HCT116 (cell line): ENCODE measurements at regions not wholly inside any gene's neighbourhood (a gene's known extent, or its start where the extent isn't known, plus 50 kb on each side); places are given as distances from the start of the nearest gene placed in this dataset.

Experiments used
- ATAC-seq: fragments of 200-7000 bp; cut with Tn5 transposase; 2 replicates; pipeline ENCODE4 v1.9.1; 2020; ENCODE audit warnings: mild to moderate bottlenecking, moderate library complexity
- BruUV-seq: library from RNA; stranded (reverse); fragments of 400-500 nt; replicated peaks from 2 replicates; lab custom pipeline; 2021; lab: Mats Ljungman, UMichigan
- CTCF ChIA-PET: fragments of 300-600 bp; sonication (Branson Sonifier 250); formaldehyde crosslinking; loops from one replicate; lab custom pipeline; 2021; ENCODE audit warnings: antibody characterized with exemption; lab: Charles Lee
- POLR2A ChIA-PET: fragments of 300-600, 350-600 bp; sonication (Branson Sonifier 250); formaldehyde crosslinking; loops from one replicate; lab custom pipeline; 2021; ENCODE audit warnings: antibody characterized with exemption; lab: Charles Lee
- RAD21 ChIA-PET, 2 experiments: fragments of 300-600 bp; sonication (Branson Sonifier 250); formaldehyde crosslinking; loops; one replicate each; lab custom pipeline; 2023; ENCODE audit warnings: low total read pairs in 2 of 2; ENCODE audit not compliant: uncharacterized antibody in 2 of 2, unreplicated experiment in 2 of 2, low non-redundant PET in 1 of 2; lab: Charles Lee
- DNase-seq: peaks from one replicate; pipeline ENCODE4 v3.0.0-alpha.2; 2010; ENCODE audit warnings: low read depth, low spot score
- H2AFZ ChIP-seq: fragments of 200-600 bp; shearing (Covaris generic), sonication (generic); 2 replicates; pipeline ENCODE4 v1.6.1; 2017; ENCODE audit warnings: low read depth, mixed run types, mixed read lengths, antibody characterized with exemption, low read length; ENCODE audit not compliant: poor library complexity, severe bottlenecking
- H3K27ac ChIP-seq: 2 replicates; pipeline ENCODE4 v1.5.1; 2012; ENCODE audit warnings: low read depth, low read length
- H3K27me3 ChIP-seq: fragments of 200-600 bp; sonication (generic); 2 replicates; pipeline ENCODE4 v1.6.1; 2016; ENCODE audit warnings: mixed run types, low read length, mixed read lengths; ENCODE audit not compliant: insufficient read depth
- H3K36me3 ChIP-seq, 2 experiments: fragments of 200-500 bp in 1 of 2; fragments of 200-600 bp in 1 of 2; sonication (Bioruptor generic) in 1 of 2; sonication (generic) in 1 of 2; 2 replicates each; pipeline versions ENCODE4 v1.5.1 to v1.6.1; 2014 to 2016; ENCODE audit warnings: low read length in 2 of 2, inconsistent platforms in 1 of 2, mixed read lengths in 1 of 2, mixed run types in 1 of 2; ENCODE audit not compliant: insufficient read depth in 2 of 2, control insufficient read depth in 1 of 2
- H3K4me1 ChIP-seq, 2 experiments: fragments of 200-600 bp in 1 of 2; sonication (generic) in 1 of 2; 2 replicates each; pipeline versions ENCODE4 v1.5.1 to v1.6.1; 2012 to 2017; ENCODE audit warnings: low read length in 2 of 2, inconsistent platforms in 1 of 2, mild to moderate bottlenecking in 1 of 2, mixed read lengths in 1 of 2, mixed run types in 1 of 2, moderate library complexity in 1 of 2; ENCODE audit not compliant: insufficient read depth in 2 of 2, control insufficient read depth in 1 of 2
- H3K4me2 ChIP-seq: fragments of 200-600 bp; sonication (generic); 2 replicates; pipeline ENCODE4 v1.6.1; 2017; ENCODE audit warnings: mixed run types, low read length, mixed read lengths
- H3K4me3 ChIP-seq, 2 experiments: fragments of 200-600 bp in 1 of 2; sonication (generic) in 1 of 2; replicated peaks in 1 of 2; 2 replicates each; pipeline ENCODE4 v1.5.1; 2011 to 2016; ENCODE audit warnings: low read length in 2 of 2, control low read depth in 1 of 2, low read depth in 1 of 2, mild to moderate bottlenecking in 1 of 2, mixed read lengths in 1 of 2, mixed run types in 1 of 2
- H3K79me2 ChIP-seq: fragments of 200-600 bp; sonication (generic); 2 replicates; pipeline ENCODE4 v1.6.1; 2017; ENCODE audit warnings: mild to moderate bottlenecking, mixed run types, low read length, moderate library complexity, mixed read lengths; ENCODE audit not compliant: insufficient read depth
- H3K9ac ChIP-seq: fragments of 200-600 bp; sonication (generic); 2 replicates; pipeline ENCODE4 v1.6.1; 2016; ENCODE audit warnings: low read length, mixed read lengths
- H3K9me2 ChIP-seq: fragments of 200-600 bp; sonication (generic), shearing (Covaris generic); 2 replicates; pipeline ENCODE4 v1.6.1; 2017; ENCODE audit warnings: mixed run types, mild to moderate bottlenecking, moderate library complexity; ENCODE audit not compliant: insufficient read depth
- H3K9me3 ChIP-seq, 2 experiments: fragments of 200-500 bp in 1 of 2; fragments of 200-600 bp in 1 of 2; sonication (Bioruptor generic) in 1 of 2; sonication (generic) in 1 of 2; 2 replicates each; pipeline ENCODE4 v1.6.1; 2014 to 2017; ENCODE audit warnings: low read length in 2 of 2, mixed read lengths in 2 of 2, inconsistent platforms in 1 of 2, low read depth in 1 of 2, mild to moderate bottlenecking in 1 of 2, mixed run types in 1 of 2, moderate library complexity in 1 of 2; ENCODE audit not compliant: control insufficient read depth in 1 of 2, insufficient read depth in 1 of 2
- H4K20me1 ChIP-seq: fragments of 200-600 bp; sonication (generic), shearing (Covaris generic); 2 replicates; pipeline ENCODE4 v1.6.1; 2017; ENCODE audit warnings: mixed run types, mild to moderate bottlenecking, moderate library complexity; ENCODE audit not compliant: insufficient read depth
- CBX3 ChIP-seq: IDR thresholded peaks from 2 replicates; pipeline ENCODE4 v1.6.1; 2012; ENCODE audit warnings: low read depth
- CEBPB ChIP-seq: IDR thresholded peaks from 2 replicates; pipeline ENCODE4 v1.6.1; 2012; ENCODE audit warnings: low read depth
- CTCF ChIP-seq, 3 experiments: fragments of 200-600 bp in 1 of 3; sonication (generic) in 1 of 3; IDR thresholded peaks in 2 of 3; conservative IDR thresholded peaks in 1 of 3; 2 replicates each; pipeline ENCODE4 v1.5.1; 2012 to 2017; ENCODE audit warnings: low read depth in 2 of 3, low read length in 2 of 3, antibody characterized with exemption in 1 of 3, borderline replicate concordance in 1 of 3, control low read depth in 1 of 3, mild to moderate bottlenecking in 1 of 3, mixed read lengths in 1 of 3, mixed run types in 1 of 3, moderate library complexity in 1 of 3; ENCODE audit not compliant: insufficient read depth in 1 of 3
- ELF1 ChIP-seq: IDR thresholded peaks from 2 replicates; pipeline ENCODE4 v1.6.1; 2012; ENCODE audit warnings: low read depth, borderline replicate concordance
- FOSL1 ChIP-seq: IDR thresholded peaks from 2 replicates; pipeline ENCODE4 v1.6.1; 2012; ENCODE audit warnings: low read depth
- JUND ChIP-seq: IDR thresholded peaks from 2 replicates; pipeline ENCODE4 v1.6.1; 2012
- POLR2AphosphoS5 ChIP-seq: IDR thresholded peaks from 2 replicates; pipeline ENCODE4 v1.6.1; 2011; ENCODE audit warnings: mild to moderate bottlenecking, low read depth, low read length, moderate library complexity
- REST ChIP-seq: IDR thresholded peaks from 2 replicates; pipeline ENCODE4 v1.6.1; 2012; ENCODE audit warnings: low read depth
- TCF7L2 ChIP-seq: IDR thresholded peaks from 2 replicates; pipeline ENCODE4 v1.7.0; 2011; ENCODE audit warnings: borderline replicate concordance, inconsistent platforms; ENCODE audit not compliant: insufficient read depth, insufficient read length; ENCODE audit errors: extremely low read depth
- YY1 ChIP-seq: IDR thresholded peaks from 2 replicates; pipeline ENCODE4 v1.6.1; 2011; ENCODE audit warnings: low read length, low read depth, moderate library complexity, mild to moderate bottlenecking; ENCODE audit not compliant: insufficient replicate concordance; ENCODE audit errors: extremely low read depth
- ZBTB33 ChIP-seq: IDR thresholded peaks from 2 replicates; pipeline ENCODE4 v1.6.1; 2011; ENCODE audit warnings: mild to moderate bottlenecking, low read length, moderate library complexity; ENCODE audit not compliant: insufficient replicate concordance; ENCODE audit errors: extremely low read depth
- ZNF274 ChIP-seq: fragments of 200-500 bp; sonication (Bioruptor generic); IDR thresholded peaks from 2 replicates; pipeline ENCODE4 v1.6.1; 2014; ENCODE audit warnings: mild to moderate bottlenecking, low read depth, low read length, inconsistent platforms
- intact Hi-C: fragments of 100-400 bp; cut with micrococcal nuclease; formaldehyde crosslinking; loops from 2 replicates; pipeline ENCODE4 v1.10.0; 2022

- Histone ChIP-seq H3K9ac (no peak overlapping the region), H3K4me3 (no peak overlapping the region), H3K9me2 (no peaks in the 10 kb centered on the region), H3K27me3 (peaks cover 39% of the 10 kb centered on the region), H4K20me1 (no peaks in the 10 kb centered on the region), H3K79me2 (no peaks in the 10 kb centered on the region), H3K36me3 (no peaks in the 10 kb centered on the region), H3K4me2 (no peak overlapping the region), H3K27ac (no peak overlapping the region), H2AFZ (no peak overlapping the region), H3K9me3 (no peaks in the 10 kb centered on the region), H3K4me1 (no peaks in the 10 kb centered on the region)
- POLR2A ChIA-PET, result no interaction called here
- CTCF ChIA-PET, result no interaction called here
- no peak for DNase-seq
- no peak for ATAC-seq
- no TSS peak for BruUV-seq
- RAD21 ChIA-PET, result no interaction called here
- intact Hi-C loops, result no loop called here
- no peak for TF ChIP-seq POLR2AphosphoS5
Measured at GRCh38 chr5:60490597-60491166, 209.3 kb downstream of the DEPDC1B start.

- BruUV-seq, result no TSS peak
- no peak overlapping the region for H2AFZ ChIP-seq
- no peak overlapping the region for H3K9ac ChIP-seq
- POLR2A ChIA-PET, result no interaction called here
- no peak overlapping the region for H3K4me3 ChIP-seq
- H3K36me3 ChIP-seq, result no peaks in the 10 kb centered on the region
- CTCF ChIA-PET, result no interaction called here
- ATAC-seq (no peak), DNase-seq (no peak)
- H3K9me2 ChIP-seq, result no peaks in the 10 kb centered on the region
- no peaks in the 10 kb centered on the region for H3K4me1 ChIP-seq
- no peaks in the 10 kb centered on the region for H4K20me1 ChIP-seq
- no peaks in the 10 kb centered on the region for H3K79me2 ChIP-seq
- H3K27me3 ChIP-seq, result peaks cover 47% of the 10 kb centered on the region
- H3K4me2 ChIP-seq, result no peak overlapping the region
- RAD21 ChIA-PET, result no interaction called here
- no peaks in the 10 kb centered on the region for H3K9me3 ChIP-seq
- no peak overlapping the region for H3K27ac ChIP-seq
- intact Hi-C loops, result no loop called here
- no peak for TF ChIP-seq POLR2AphosphoS5
- TF ChIP-seq ELF1, result no peak
- TF ChIP-seq YY1, result no peak
- no peak for TF ChIP-seq ZBTB33
- no peak for TF ChIP-seq ZNF274
- no peak for TF ChIP-seq TCF7L2
- no peak for TF ChIP-seq CEBPB
- TF ChIP-seq REST, result no peak
- no peak for TF ChIP-seq FOSL1
- no peak for TF ChIP-seq CTCF (IDR thresholded peaks at IDR 0.05 in 2 of 3, conservative IDR thresholded peaks at IDR 0.05 in 1 of 3; ENCODE audit: borderline replicate concordance in 1 of 3, insufficient read depth in 1 of 3, low read depth in 2 of 3, low read length in 2 of 3)
- TF ChIP-seq JUND, result no peak
- no peak for TF ChIP-seq CBX3
Measured at GRCh38 chr5:60489856-60490255, 210.1 kb downstream of the DEPDC1B start.
